SK-N-SH treated with all-trans-retinoic acid at 6 μM for 48 hours (cell line): ENCODE measurements at regions not wholly inside any gene's neighbourhood (a gene's known extent, or its start where the extent isn't known, plus 50 kb on each side); places are given as distances from the start of the nearest gene placed in this dataset.
A peak's percentile ranks its signal among the peaks of the same experiment; 100 is the strongest.

Experiments
- ATAC-seq: fragments of 200-7000 bp; cut with Tn5 transposase; 3 replicates; pipeline ENCODE4 v1.9.1; 2020; ENCODE audit warnings: mild to moderate bottlenecking, moderate library complexity
- ARNTL ChIP-seq: fragments of 450-650 bp; formaldehyde crosslinking; IDR thresholded peaks from 2 replicates; pipeline ENCODE4 v1.5.0; 2020; ENCODE audit warnings: low read depth, mild to moderate bottlenecking, moderate library complexity, borderline replicate concordance
- BACH2 ChIP-seq: fragments of 250-450 bp; sonication (Bioruptor Pico); IDR thresholded peaks from 2 replicates; pipeline ENCODE4 v1.9.0; 2021; ENCODE audit warnings: mild to moderate bottlenecking, borderline replicate concordance
- CSDC2 ChIP-seq: fragments of 250-450 bp; sonication (Bioruptor Pico); IDR thresholded peaks from 2 replicates; pipeline ENCODE4 v1.5.0; 2020; ENCODE audit warnings: mild to moderate bottlenecking, moderate library complexity
- ESRRG ChIP-seq: fragments of 250-450 bp; sonication (Bioruptor Pico); IDR thresholded peaks from 2 replicates; pipeline ENCODE4 v1.6.1; 2021; ENCODE audit warnings: mild to moderate bottlenecking
- GLIS3 ChIP-seq: fragments of 250-450 bp; sonication (Bioruptor Pico); IDR thresholded peaks from 2 replicates; pipeline ENCODE4 v1.5.0; 2020; ENCODE audit warnings: mild to moderate bottlenecking, moderate library complexity
- ISL1 ChIP-seq: fragments of 250-450 bp; sonication (Bioruptor Pico); IDR thresholded peaks from 2 replicates; pipeline ENCODE4 v2.1.2; 2022; ENCODE audit warnings: mild to moderate bottlenecking, moderate library complexity
- OSR1 ChIP-seq: fragments of 250-450 bp; sonication (Bioruptor Pico); IDR thresholded peaks from 2 replicates; pipeline ENCODE4 v1.8.0; 2022; ENCODE audit warnings: moderate library complexity, mild to moderate bottlenecking, inconsistent platforms
- PPARA ChIP-seq: fragments of 250-450 bp; sonication (Bioruptor Pico); IDR thresholded peaks from 2 replicates; pipeline ENCODE4 v1.5.0; 2020; ENCODE audit warnings: mild to moderate bottlenecking, borderline replicate concordance
- RARB ChIP-seq: fragments of 250-450 bp; sonication (Bioruptor Pico); IDR thresholded peaks from 2 replicates; pipeline ENCODE4 v1.8.0; 2021; ENCODE audit warnings: mild to moderate bottlenecking, moderate library complexity
- SNAI2 ChIP-seq: fragments of 250-450 bp; sonication (Bioruptor Pico); IDR thresholded peaks from 2 replicates; pipeline ENCODE4 v1.5.0; 2020; ENCODE audit warnings: mild to moderate bottlenecking, moderate library complexity
- TCF4 ChIP-seq: fragments of 250-450 bp; sonication (Bioruptor Pico); IDR thresholded peaks from 2 replicates; pipeline ENCODE4 v1.8.0; 2021; ENCODE audit warnings: mild to moderate bottlenecking, moderate library complexity, borderline replicate concordance
- TOX ChIP-seq: fragments of 250-450 bp; sonication (Bioruptor Pico); IDR thresholded peaks from 2 replicates; pipeline ENCODE4 v1.8.0; 2021; ENCODE audit warnings: mild to moderate bottlenecking, moderate library complexity, borderline replicate concordance
- ZC3H10 ChIP-seq: fragments of 250-450 bp; sonication (Bioruptor Pico); IDR thresholded peaks from 2 replicates; pipeline ENCODE4 v1.5.1; 2021; ENCODE audit warnings: mild to moderate bottlenecking, moderate library complexity
- ZFP3 ChIP-seq: fragments of 250-450 bp; sonication (Bioruptor Pico); IDR thresholded peaks from 2 replicates; pipeline ENCODE4 v1.5.0; 2020; ENCODE audit warnings: mild to moderate bottlenecking, moderate library complexity
- ZFP30 ChIP-seq: fragments of 450-650 bp; formaldehyde crosslinking; IDR thresholded peaks from 2 replicates; pipeline ENCODE4 v1.5.0; 2022; ENCODE audit warnings: mild to moderate bottlenecking, moderate library complexity
- ZNF565 ChIP-seq: fragments of 450-650 bp; formaldehyde crosslinking; conservative IDR thresholded peaks from 2 replicates; pipeline ENCODE4 v1.5.0; 2020; ENCODE audit warnings: low read depth, mild to moderate bottlenecking, moderate library complexity
- ZNF70 ChIP-seq: fragments of 450-650 bp; formaldehyde crosslinking; IDR thresholded peaks from 2 replicates; pipeline ENCODE4 v1.5.0; 2020; ENCODE audit warnings: mild to moderate bottlenecking, moderate library complexity
- ZNF8 ChIP-seq: fragments of 450-650 bp; formaldehyde crosslinking; IDR thresholded peaks from 2 replicates; pipeline ENCODE4 v1.5.0; 2020; ENCODE audit warnings: mild to moderate bottlenecking, moderate library complexity
- TF ChIP-seq, protein P1 (sequence below): fragments of 250-450 bp; sonication (Bioruptor Pico); IDR thresholded peaks from 2 replicates; pipeline ENCODE4 v1.5.1; 2021; ENCODE audit warnings: mild to moderate bottlenecking, moderate library complexity
- TF ChIP-seq, protein P2 (sequence below): fragments of 250-450 bp; sonication (Bioruptor Pico); IDR thresholded peaks from 2 replicates; pipeline ENCODE4 v1.8.0; 2021; ENCODE audit warnings: low read depth, mild to moderate bottlenecking, moderate library complexity, borderline replicate concordance
- TF ChIP-seq, protein P3 (sequence below): fragments of 250-450 bp; sonication (Bioruptor Pico); IDR thresholded peaks from 2 replicates; pipeline ENCODE4 v1.5.0; 2020; ENCODE audit warnings: mild to moderate bottlenecking, moderate library complexity
- TF ChIP-seq, protein P4 (sequence below): fragments of 250-450 bp; sonication (Bioruptor Pico); IDR thresholded peaks from 2 replicates; pipeline ENCODE4 v1.5.1; 2020; ENCODE audit warnings: low read depth, mild to moderate bottlenecking, moderate library complexity

DNA sequence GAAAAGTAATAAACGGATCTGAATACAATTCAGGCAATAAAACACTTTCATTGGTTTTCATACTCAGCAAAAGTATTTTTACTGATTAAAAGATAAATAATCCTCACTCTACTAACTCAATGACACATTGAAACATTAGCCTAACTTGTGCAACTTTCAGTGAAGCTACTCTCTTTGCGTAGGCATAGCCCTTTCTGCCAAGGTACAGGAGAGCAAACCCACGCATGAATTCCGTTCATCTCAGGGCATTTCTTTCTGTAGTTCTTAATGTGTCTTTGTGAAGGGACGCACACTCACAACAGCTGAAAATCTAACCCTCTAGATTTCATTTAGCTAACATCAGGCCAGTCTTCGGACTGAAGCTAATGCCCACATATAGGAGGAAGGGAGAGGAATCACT is 66.4 kb upstream of the TLE1 start:
- no peak for ATAC-seq
- TF ChIP-seq ESRRG (CRISPR knock-in tag) (no peak), CSDC2 (CRISPR knock-in tag) (no peak), TCF4 (CRISPR knock-in tag) (no peak), ARNTL (no peak), ZFP30 (CRISPR knock-in tag) (no peak), ZNF8 (CRISPR knock-in tag) (no peak), ZNF565 (CRISPR knock-in tag) (no peak), ZNF70 (CRISPR knock-in tag) (no peak), ISL1 (no peak), GLIS3 (CRISPR knock-in tag) (no peak), BACH2 (CRISPR knock-in tag) (no peak), OSR1 (CRISPR knock-in tag) (no peak), RARB (CRISPR knock-in tag) (no peak), ZFP3 (CRISPR knock-in tag) (no peak), ZC3H10 (CRISPR knock-in tag) (no peak), PPARA (CRISPR knock-in tag) (no peak)
- TF ChIP-seq, protein P1, sequence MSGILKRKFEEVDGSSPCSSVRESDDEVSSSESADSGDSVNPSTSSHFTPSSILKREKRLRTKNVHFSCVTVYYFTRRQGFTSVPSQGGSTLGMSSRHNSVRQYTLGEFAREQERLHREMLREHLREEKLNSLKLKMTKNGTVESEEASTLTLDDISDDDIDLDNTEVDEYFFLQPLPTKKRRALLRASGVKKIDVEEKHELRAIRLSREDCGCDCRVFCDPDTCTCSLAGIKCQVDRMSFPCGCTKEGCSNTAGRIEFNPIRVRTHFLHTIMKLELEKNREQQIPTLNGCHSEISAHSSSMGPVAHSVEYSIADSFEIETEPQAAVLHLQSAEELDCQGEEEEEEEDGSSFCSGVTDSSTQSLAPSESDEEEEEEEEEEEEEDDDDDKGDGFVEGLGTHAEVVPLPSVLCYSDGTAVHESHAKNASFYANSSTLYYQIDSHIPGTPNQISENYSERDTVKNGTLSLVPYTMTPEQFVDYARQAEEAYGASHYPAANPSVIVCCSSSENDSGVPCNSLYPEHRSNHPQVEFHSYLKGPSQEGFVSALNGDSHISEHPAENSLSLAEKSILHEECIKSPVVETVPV, result no peak
- TF ChIP-seq, protein P2, sequence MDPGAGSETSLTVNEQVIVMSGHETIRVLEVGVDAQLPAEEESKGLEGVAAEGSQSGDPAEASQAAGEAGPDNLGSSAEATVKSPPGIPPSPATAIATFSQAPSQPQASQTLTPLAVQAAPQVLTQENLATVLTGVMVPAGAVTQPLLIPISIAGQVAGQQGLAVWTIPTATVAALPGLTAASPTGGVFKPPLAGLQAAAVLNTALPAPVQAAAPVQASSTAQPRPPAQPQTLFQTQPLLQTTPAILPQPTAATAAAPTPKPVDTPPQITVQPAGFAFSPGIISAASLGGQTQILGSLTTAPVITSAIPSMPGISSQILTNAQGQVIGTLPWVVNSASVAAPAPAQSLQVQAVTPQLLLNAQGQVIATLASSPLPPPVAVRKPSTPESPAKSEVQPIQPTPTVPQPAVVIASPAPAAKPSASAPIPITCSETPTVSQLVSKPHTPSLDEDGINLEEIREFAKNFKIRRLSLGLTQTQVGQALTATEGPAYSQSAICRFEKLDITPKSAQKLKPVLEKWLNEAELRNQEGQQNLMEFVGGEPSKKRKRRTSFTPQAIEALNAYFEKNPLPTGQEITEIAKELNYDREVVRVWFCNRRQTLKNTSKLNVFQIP (CRISPR knock-in tag), result no peak
- TF ChIP-seq, protein P3, sequence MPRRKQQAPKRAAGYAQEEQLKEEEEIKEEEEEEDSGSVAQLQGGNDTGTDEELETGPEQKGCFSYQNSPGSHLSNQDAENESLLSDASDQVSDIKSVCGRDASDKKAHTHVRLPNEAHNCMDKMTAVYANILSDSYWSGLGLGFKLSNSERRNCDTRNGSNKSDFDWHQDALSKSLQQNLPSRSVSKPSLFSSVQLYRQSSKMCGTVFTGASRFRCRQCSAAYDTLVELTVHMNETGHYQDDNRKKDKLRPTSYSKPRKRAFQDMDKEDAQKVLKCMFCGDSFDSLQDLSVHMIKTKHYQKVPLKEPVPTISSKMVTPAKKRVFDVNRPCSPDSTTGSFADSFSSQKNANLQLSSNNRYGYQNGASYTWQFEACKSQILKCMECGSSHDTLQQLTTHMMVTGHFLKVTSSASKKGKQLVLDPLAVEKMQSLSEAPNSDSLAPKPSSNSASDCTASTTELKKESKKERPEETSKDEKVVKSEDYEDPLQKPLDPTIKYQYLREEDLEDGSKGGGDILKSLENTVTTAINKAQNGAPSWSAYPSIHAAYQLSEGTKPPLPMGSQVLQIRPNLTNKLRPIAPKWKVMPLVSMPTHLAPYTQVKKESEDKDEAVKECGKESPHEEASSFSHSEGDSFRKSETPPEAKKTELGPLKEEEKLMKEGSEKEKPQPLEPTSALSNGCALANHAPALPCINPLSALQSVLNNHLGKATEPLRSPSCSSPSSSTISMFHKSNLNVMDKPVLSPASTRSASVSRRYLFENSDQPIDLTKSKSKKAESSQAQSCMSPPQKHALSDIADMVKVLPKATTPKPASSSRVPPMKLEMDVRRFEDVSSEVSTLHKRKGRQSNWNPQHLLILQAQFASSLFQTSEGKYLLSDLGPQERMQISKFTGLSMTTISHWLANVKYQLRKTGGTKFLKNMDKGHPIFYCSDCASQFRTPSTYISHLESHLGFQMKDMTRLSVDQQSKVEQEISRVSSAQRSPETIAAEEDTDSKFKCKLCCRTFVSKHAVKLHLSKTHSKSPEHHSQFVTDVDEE (CRISPR knock-in tag), result no peak
- TF ChIP-seq, protein P4, sequence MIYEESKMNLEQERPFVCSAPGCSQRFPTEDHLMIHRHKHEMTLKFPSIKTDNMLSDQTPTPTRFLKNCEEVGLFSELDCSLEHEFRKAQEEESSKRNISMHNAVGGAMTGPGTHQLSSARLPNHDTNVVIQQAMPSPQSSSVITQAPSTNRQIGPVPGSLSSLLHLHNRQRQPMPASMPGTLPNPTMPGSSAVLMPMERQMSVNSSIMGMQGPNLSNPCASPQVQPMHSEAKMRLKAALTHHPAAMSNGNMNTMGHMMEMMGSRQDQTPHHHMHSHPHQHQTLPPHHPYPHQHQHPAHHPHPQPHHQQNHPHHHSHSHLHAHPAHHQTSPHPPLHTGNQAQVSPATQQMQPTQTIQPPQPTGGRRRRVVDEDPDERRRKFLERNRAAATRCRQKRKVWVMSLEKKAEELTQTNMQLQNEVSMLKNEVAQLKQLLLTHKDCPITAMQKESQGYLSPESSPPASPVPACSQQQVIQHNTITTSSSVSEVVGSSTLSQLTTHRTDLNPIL, result no peak
- TF ChIP-seq, all 23 proteins: peak for 0

DNA sequence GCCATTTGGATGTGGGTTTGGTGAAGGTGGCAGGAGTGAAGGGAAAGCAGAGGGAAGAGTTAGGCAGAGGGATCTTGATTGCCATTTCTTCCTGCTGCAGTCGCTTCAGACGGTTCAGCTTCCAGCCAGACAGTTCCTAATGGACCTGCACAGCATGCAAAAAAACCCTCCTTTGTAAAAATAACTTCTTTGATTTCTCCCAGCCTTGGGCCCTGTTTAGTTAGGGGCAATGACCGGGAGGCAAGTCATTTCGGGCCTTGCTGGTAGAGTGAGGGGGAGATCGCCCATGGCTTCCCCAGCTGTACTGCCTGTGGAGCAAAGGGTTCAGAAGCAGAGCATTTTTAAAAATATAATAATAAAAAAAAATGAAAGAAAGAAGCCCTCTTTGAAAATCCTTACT is 67.2 kb upstream of the TLE1 start:
- TF ChIP-seq SNAI2 (CRISPR knock-in tag) (no peak), TCF4 (CRISPR knock-in tag) (no peak), ARNTL (no peak), CSDC2 (CRISPR knock-in tag) (no peak)
- ATAC-seq, result no peak

DNA sequence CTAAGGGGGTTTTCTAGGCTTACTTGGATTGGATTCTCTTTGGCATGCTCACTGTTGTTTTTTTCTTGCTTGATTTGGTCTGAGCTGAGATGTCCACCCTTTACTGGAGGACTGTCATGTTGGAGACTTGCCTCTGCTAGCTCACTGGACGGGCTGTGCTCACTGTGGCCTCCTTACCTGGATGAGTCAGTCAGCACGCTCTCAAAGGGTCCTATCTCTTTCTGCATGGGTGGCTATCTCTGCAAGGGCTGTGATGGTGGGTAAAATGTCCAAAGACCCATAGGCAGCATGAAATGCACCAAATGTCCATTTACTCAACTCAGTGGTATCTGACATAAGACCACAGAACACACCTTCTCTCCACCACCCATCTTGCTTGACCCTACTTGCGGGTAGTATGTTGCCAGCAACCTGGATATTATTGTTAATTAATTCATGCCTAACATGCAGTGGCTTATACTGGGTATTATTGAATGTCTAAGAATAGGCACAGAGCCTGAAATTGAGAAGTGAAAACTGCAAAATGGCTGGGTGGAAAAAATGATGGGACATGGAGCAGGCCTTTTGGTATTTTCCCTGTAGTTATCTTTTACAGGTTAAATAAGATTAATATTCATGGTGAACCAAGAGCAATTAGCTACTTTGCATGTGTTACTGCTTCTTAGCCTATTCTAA is 68.9 kb upstream of the TLE1 start:
- ATAC-seq, result no peak
- TF ChIP-seq ESRRG (CRISPR knock-in tag), result no peak
- no peak for TF ChIP-seq TOX (CRISPR knock-in tag)
- TF ChIP-seq ZC3H10 (CRISPR knock-in tag), result no peak
- TF ChIP-seq RARB (CRISPR knock-in tag), result no peak
- no peak for TF ChIP-seq SNAI2 (CRISPR knock-in tag)
- TF ChIP-seq PPARA (CRISPR knock-in tag), result no peak

DNA sequence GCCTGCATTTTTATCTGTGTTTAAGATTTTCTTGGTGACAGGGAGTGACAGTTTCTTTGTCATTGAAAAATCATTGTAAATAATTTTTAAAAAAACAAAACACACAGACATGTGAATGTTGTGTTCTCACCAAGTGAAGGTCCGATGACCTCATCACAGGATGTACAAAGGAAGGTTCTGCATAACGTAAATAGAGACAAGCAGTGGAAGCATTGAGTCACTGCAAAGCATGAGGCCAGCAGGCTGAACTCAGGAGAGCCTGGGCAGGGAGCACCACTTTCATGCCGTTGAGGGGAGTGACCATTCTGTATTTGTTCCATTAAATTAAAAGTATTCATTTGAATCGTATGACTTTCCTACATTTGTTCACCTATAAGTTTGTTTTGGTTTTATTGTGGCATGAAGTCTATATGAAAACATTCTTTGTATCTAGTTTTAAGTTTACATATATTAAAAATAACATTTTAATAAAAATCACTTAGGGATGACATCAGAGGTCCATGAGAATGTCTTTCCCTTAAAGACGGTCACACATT is 70.4 kb upstream of the TLE1 start:
- ATAC-seq, result peak; percentile 97
- TF ChIP-seq OSR1 (CRISPR knock-in tag) (no peak), ZFP3 (CRISPR knock-in tag) (0 out of 2 replicates have a peak, but pooled peaks have one; percentile 18), CSDC2 (CRISPR knock-in tag) (no peak), SNAI2 (CRISPR knock-in tag) (no peak), ZNF70 (CRISPR knock-in tag) (no peak), ZNF8 (CRISPR knock-in tag) (no peak)
- TF ChIP-seq, protein P2 (CRISPR knock-in tag), result no peak
- TF ChIP-seq, protein P3 (CRISPR knock-in tag), result no peak
- TF ChIP-seq, protein P4, result 0 out of 2 replicates have a peak, but pooled peaks have one; percentile 28
